Type B pancreatic cell (in vitro differentiated cells): ENCODE measurements at regions not wholly inside any gene's neighbourhood (a gene's known extent, or its start where the extent isn't known, plus 50 kb on each side); places are given as distances from the start of the nearest gene placed in this dataset.

Experiments
- DNase-seq: peaks from one replicate; pipeline ENCODE4 v3.0.0; 2021; ENCODE audit warnings: mixed read lengths; ENCODE audit not compliant: unreplicated experiment; ENCODE audit errors: extremely low spot score
- H3K27ac Mint-ChIP-seq: 2 replicates; pipeline ENCODE4 v1.8.0; 2021; ENCODE audit warnings: mild to moderate bottlenecking, mixed read lengths
- H3K27me3 Mint-ChIP-seq: 2 replicates; pipeline ENCODE4 v1.8.0; 2021; ENCODE audit warnings: mixed read lengths
- H3K36me3 Mint-ChIP-seq: 2 replicates; pipeline ENCODE4 v1.8.0; 2021; ENCODE audit warnings: mixed read lengths
- H3K4me1 Mint-ChIP-seq: one replicate; pipeline ENCODE4 v1.8.0; 2021; ENCODE audit warnings: mixed read lengths; ENCODE audit not compliant: unreplicated experiment
- H3K4me3 Mint-ChIP-seq: 2 replicates; pipeline ENCODE4 v1.8.0; 2021; ENCODE audit warnings: mild to moderate bottlenecking, mixed read lengths
- H3K9me3 Mint-ChIP-seq: 2 replicates; pipeline ENCODE4 v1.8.0; 2021; ENCODE audit warnings: mixed read lengths
- TF ChIP-seq, protein P1 (sequence below): fragments of 200-600 bp; sonication (generic); conservative IDR thresholded peaks from 2 replicates; pipeline ENCODE4 v1.5.0; 2021; ENCODE audit warnings: antibody characterized with exemption, mild to moderate bottlenecking

DNA sequence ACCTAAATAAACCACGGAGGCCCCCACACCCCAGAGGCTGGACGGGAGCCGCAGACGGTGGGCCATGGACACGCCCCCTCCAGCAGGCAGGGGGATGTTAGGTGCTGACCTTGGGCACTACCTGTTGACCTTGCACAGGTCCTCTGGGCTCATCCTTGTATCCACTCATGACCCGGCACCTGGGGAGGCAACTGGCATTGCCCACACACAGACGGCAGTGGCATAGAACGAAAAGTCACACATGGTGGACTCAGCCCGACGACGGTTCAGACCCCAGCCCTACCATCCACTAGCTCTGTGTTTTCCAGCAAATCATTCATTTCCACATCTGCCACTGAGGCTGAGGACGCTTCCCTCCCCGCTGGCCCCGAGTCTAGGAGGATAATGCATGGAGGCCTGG lies 247.7 kb upstream of the PPP2R2D start:
- H3K27me3 Mint-ChIP-seq, result peaks cover 27% of the 10 kb centered on the region
- H3K36me3 Mint-ChIP-seq, result no peaks in the 10 kb centered on the region
- no peak overlapping the region for H3K27ac Mint-ChIP-seq
- no peak overlapping the region for H3K4me3 Mint-ChIP-seq
- H3K4me1 Mint-ChIP-seq, result peaks cover 24% of the 10 kb centered on the region
- DNase-seq, result no peak
- TF ChIP-seq, protein P1, sequence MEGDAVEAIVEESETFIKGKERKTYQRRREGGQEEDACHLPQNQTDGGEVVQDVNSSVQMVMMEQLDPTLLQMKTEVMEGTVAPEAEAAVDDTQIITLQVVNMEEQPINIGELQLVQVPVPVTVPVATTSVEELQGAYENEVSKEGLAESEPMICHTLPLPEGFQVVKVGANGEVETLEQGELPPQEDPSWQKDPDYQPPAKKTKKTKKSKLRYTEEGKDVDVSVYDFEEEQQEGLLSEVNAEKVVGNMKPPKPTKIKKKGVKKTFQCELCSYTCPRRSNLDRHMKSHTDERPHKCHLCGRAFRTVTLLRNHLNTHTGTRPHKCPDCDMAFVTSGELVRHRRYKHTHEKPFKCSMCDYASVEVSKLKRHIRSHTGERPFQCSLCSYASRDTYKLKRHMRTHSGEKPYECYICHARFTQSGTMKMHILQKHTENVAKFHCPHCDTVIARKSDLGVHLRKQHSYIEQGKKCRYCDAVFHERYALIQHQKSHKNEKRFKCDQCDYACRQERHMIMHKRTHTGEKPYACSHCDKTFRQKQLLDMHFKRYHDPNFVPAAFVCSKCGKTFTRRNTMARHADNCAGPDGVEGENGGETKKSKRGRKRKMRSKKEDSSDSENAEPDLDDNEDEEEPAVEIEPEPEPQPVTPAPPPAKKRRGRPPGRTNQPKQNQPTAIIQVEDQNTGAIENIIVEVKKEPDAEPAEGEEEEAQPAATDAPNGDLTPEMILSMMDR, result no peak
- no peaks in the 10 kb centered on the region for H3K9me3 Mint-ChIP-seq

DNA sequence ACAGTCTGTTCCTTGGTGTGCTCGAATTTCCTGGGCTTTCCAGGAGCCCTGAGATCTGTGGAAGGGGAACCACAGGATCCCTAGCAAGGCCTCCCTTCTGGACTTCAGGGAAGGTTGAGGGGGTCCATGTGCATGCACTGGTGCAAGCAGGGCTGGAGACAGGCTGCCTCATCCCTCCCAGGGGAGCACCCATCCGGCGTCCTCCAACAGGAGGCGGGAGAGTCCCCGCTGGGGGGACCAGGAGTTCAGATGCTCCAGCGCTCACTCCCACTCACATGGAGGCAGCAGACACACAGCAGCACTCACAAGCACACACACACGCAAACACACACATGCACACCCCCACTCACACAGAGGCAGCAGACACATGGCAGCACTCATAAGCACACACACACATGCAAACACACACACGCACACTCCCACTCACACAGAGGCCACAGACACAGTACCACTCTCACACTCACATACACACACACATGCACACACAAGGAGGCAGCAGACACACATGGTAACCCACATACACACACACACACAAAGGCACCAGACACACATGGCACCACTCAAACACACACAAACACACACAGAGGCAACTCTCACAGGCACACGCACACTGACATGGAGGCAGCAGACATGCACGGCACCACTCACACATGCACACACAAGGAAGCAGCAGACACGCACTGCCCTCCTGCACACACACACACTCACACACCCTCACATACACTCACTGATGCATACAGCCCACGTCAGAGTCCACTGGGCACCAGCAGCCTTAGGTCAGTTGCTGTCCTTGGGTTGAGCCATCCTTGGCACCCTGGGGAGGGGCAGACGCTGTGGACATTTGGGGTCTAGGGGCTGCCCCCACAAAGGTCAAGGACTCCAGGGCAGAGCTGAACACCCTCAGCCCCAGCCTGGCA lies 247.0 kb upstream of the PPP2R2D start:
- TF ChIP-seq, protein P1, result no peak
- peaks cover 24% of the 10 kb centered on the region for H3K4me1 Mint-ChIP-seq
- H3K36me3 Mint-ChIP-seq, result no peaks in the 10 kb centered on the region
- DNase-seq, result no peak
- peaks cover 27% of the 10 kb centered on the region for H3K27me3 Mint-ChIP-seq
- H3K27ac Mint-ChIP-seq, result no peak overlapping the region
- H3K4me3 Mint-ChIP-seq, result no peak overlapping the region
- H3K9me3 Mint-ChIP-seq, result no peaks in the 10 kb centered on the region

DNA sequence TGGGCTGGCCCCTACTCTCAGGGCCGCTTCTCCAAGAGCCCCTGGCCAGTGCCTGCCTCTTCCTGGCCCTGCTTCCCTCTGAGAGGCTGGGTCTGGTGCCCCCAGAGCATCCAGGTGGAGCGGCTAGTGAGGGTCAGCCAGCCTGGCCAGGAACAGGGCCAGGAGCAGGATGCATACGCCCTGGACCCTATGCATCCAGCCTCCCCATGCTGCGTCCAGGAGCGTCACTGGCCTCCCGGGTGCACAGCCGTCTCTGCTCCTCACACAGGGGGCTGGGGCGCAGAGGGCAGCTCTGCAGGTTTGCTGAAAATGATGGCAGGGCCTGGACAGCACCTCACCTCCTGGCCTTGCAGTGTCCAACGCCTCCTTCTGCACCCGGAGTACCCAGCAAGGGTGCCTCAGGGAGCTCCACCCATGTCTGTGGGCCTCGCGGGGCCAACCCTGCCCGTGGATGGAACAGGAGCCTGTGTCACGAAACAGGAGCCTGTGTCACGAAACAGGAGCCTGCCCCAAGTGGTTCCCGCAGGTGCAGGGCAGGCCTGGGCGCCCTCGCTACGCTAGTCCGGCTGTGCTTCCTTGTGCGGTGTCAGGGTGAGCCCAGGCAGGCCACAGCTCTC lies 246.2 kb upstream of the PPP2R2D start:
- Mint-ChIP-seq H3K4me3 (no peak overlapping the region), H3K27me3 (peaks cover 22% of the 10 kb centered on the region), H3K36me3 (no peaks in the 10 kb centered on the region), H3K27ac (peak overlapping the region; percentile 26), H3K9me3 (no peaks in the 10 kb centered on the region), H3K4me1 (peaks cover 24% of the 10 kb centered on the region)
- DNase-seq, result no peak
- TF ChIP-seq, protein P1, result no peak

DNA sequence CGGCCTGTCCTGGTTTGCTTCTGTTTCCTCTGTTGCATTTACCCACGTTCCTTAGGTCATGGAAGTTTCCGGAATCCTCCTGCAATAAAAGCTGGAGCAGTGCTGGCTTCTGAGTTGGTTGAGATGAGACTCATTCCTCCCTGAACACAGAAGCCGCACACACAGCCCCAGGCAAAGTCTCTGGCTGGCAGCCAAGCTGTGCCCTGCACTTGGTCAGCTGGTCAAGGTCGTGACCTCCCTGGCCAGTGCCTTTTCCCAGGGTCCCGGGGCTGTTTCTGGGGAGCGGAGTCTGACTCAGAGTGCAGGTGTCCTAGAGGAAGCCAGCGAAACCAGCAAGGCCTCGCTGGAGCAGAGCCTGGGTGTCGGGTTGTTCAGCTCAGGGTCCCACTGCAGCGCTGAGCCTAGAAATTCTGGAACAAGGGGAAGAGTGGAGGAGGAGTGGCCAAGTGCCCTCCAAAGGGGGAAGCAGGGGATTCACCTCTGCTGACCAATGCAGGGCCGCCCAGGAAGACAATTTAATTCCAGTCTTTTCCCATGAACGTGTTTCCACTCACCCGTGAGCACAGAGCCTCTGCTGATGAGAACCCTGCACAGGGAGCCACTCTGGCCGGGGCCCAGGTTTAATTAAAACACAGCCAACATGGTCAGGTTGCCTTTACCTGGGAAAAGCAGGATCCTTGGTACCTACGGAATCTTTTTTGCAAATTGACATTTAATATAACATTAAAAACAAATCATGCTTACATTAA lies 245.5 kb upstream of the PPP2R2D start:
- peak overlapping the region; percentile 26 for H3K27ac Mint-ChIP-seq
- TF ChIP-seq, protein P1, result no peak
- H3K27me3 Mint-ChIP-seq, result peaks cover 22% of the 10 kb centered on the region
- no peaks in the 10 kb centered on the region for H3K9me3 Mint-ChIP-seq
- H3K36me3 Mint-ChIP-seq, result no peaks in the 10 kb centered on the region
- DNase-seq, result no peak
- peaks cover 24% of the 10 kb centered on the region for H3K4me1 Mint-ChIP-seq
- no peak overlapping the region for H3K4me3 Mint-ChIP-seq

DNA sequence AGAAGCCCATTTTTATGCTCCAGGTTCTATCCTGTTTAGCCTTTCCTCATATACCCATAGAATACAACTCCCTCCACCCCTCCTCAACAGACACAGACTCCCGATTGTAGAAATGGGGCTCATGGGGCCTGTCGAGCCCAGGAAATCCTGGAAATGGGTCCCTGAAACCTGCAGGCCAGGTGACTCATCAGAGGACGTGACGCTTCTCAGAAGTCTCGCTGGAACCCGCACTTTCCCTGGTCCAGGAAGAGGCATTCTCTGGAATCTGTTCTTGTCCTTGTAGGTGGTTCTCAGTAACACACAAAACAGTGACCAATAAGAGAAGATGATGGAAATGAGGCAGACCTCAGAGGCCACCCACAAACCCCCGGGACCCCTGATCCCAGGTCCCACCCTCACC lies 244.8 kb upstream of the PPP2R2D start:
- no peak overlapping the region for H3K4me3 Mint-ChIP-seq
- no peaks in the 10 kb centered on the region for H3K36me3 Mint-ChIP-seq

More for the DNA sequence above, 244.8 kb upstream of the PPP2R2D start:
- Mint-ChIP-seq H3K9me3 (no peaks in the 10 kb centered on the region), H3K27me3 (peaks cover 22% of the 10 kb centered on the region), H3K27ac (no peak overlapping the region), H3K4me1 (peaks cover 24% of the 10 kb centered on the region)
- TF ChIP-seq, protein P1, result no peak
- DNase-seq, result no peak
